NB4 (cell line): ENCODE measurements at regions not wholly inside any gene's neighbourhood (a gene's known extent, or its start where the extent isn't known, plus 50 kb on each side); places are given as distances from the start of the nearest gene placed in this dataset.

Experiments used
- DNase-seq: peaks from one replicate; pipeline ENCODE4 v3.0.0; 2010; ENCODE audit warnings: low read depth
- H3K4me3 ChIP-seq: one replicate; pipeline ENCODE4 v1.5.1; 2011; ENCODE audit warnings: mild to moderate bottlenecking, low read depth, low read length, moderate library complexity
- MYC ChIP-seq: IDR thresholded peaks from 2 replicates; pipeline ENCODE4 v1.6.1; 2011; ENCODE audit warnings: low read depth, low read length
- POLR2A ChIP-seq: IDR thresholded peaks from 2 replicates; pipeline ENCODE4 v1.6.1; 2011; ENCODE audit warnings: mild to moderate bottlenecking; ENCODE audit not compliant: insufficient read length; ENCODE audit errors: extremely low read depth
- TF ChIP-seq, protein P1 (sequence below): IDR thresholded peaks from one replicate; pipeline ENCODE4 v1.5.1; 2012; ENCODE audit warnings: low read depth, low read length
- TF ChIP-seq, protein P2 (sequence below): IDR thresholded peaks from 2 replicates; pipeline ENCODE4 v1.6.1; 2011; ENCODE audit warnings: low read depth, low read length

DNA sequence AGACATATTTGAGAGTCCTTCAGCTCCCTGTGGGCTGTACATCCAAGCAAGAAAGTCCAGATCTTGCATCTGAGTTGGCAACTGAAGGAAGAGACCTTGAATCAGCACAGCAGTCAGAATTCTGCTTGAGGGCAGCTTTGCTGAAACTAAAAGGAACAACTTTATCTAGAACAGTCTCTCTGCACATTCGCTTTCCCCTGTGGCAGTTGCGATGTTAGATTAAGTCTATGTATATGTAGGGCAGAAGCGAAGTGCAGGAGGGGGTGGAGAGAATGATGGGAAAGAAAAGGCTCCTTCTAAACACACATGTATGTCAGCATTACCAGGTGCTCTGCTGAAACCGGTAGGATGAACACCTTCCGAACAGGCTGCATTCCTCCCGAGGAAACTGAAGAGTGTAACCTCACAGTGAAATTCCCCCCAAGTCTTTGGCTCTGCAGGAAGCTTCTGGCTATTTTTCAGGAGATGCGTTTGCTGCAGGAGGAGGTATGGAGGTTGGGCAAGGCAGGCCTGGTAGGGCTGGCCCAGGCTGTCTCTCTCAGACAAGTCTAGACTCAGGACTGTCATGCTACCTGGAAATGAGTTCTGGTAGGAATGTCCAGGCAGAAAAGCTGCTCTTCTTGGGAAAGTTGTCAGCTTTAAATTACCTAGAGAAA is 70.0 kb upstream of the ATL2 start:
- TF ChIP-seq POLR2A (no peak), MYC (no peak)
- no peak for DNase-seq

DNA sequence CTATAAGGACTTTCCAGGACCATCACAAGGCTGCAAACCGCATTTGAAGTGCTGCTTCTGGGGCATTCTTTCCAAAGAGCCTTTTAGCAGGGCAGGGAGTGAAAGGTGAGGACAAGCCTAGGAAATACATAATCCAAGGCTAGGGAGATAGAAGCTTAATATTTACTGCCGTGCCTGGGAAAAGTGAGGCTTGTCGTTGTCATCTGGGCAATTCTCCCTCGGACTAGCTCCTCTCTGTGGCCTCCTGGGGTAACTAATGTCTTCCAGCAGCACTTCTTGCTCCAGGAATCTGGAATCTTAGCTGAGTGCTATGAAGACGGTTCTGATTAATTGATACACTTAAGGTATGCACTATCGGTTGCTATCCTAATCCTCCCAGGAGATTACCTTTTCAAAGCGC is 69.3 kb upstream of the ATL2 start:
- no peak overlapping the region for H3K4me3 ChIP-seq
- no peak for DNase-seq
- TF ChIP-seq POLR2A: no peak
- TF ChIP-seq, protein P1, sequence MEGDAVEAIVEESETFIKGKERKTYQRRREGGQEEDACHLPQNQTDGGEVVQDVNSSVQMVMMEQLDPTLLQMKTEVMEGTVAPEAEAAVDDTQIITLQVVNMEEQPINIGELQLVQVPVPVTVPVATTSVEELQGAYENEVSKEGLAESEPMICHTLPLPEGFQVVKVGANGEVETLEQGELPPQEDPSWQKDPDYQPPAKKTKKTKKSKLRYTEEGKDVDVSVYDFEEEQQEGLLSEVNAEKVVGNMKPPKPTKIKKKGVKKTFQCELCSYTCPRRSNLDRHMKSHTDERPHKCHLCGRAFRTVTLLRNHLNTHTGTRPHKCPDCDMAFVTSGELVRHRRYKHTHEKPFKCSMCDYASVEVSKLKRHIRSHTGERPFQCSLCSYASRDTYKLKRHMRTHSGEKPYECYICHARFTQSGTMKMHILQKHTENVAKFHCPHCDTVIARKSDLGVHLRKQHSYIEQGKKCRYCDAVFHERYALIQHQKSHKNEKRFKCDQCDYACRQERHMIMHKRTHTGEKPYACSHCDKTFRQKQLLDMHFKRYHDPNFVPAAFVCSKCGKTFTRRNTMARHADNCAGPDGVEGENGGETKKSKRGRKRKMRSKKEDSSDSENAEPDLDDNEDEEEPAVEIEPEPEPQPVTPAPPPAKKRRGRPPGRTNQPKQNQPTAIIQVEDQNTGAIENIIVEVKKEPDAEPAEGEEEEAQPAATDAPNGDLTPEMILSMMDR: no peak

More for the DNA sequence above, 70.0 kb upstream of the ATL2 start:
- no peak overlapping the region for H3K4me3 ChIP-seq

DNA sequence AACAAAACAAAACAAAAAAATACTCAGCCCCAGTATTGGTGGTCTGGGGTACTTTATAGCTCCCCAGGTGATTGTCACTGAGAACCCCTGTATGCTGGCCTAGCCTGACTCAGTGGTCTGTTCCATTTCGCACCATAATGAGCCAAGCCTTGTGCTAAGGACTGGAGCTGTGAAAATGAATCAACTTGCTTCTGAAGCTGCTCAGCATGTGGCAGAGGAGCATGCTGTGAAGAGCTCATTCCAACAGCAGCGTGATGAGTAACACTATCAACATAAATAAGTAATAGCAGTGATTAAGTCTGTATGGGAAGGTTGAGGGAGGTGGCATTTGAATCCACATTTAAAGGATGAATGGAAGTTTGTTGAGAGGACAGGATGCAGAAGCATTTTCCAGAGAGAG is 67.2 kb upstream of the ATL2 start:
- H3K4me3 ChIP-seq: no peak overlapping the region
- no peak for DNase-seq
- TF ChIP-seq, protein P2, sequence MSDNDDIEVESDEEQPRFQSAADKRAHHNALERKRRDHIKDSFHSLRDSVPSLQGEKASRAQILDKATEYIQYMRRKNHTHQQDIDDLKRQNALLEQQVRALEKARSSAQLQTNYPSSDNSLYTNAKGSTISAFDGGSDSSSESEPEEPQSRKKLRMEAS: no peak
- TF ChIP-seq POLR2A: no peak

DNA sequence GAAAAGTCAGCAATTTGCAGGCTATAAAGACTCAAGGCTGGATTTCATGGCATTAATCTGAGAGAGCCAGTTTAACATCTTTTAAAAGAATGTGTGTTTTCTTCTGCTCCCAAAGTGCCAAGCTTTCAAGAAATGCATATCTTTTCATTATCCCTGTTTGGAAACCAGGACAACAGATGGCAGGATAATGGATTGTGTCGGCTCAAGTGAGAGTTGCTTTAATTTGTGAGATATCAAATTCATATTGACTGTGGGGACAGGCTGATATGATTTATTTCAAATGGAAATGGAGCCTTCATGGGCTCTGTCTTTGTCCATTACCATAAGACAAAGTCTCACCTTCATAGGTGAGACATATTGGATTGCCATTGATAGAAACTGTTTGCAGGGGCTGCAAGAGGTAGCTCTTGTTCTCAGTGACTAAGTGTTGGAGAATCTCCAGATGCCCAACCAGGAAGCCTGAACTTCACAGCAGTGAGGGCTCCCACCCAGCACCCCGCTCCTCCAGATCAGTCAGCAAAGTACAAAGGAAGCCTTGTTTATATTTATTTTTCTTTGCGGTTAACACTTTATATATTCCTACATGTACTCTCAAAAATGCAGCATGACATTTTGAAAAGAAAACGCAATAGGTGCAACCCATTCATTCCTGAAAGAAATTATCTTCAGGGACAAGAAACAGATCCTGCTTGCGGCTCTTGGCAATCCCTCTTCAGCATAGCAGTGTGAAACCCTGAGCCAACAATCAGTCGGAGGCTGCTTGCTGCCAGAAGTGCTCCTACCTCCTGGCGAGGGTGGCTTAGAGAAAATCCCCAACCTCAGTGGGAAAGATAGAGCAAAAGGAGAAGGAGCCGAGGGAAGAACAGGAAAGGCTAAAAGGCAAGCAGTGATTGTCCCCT is 65.8 kb upstream of the ATL2 start:
- no peak overlapping the region for H3K4me3 ChIP-seq
- DNase-seq: no peak
- TF ChIP-seq, protein P1: no peak
- TF ChIP-seq, protein P2: no peak
- no peak for TF ChIP-seq MYC
- no peak for TF ChIP-seq POLR2A

DNA sequence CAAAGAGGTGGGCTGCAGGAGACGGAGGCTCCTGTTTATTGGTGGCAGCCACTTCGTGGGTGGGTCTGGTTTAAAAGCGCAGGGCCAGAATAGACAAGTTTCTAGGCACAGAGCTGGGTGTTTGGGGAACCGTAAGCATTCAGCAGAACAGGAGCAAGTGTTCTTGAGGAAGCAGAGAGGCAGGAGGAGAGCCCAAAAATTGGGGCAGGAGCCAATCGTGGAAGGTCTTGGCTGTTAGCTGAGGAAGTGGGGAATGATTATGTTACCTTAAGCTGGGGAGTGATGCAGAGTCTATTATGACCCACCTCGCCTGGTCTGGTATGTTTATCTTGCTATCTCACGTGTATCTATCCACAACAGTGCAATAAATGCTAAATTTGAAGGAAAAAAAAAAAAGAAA is 64.3 kb upstream of the ATL2 start:
- H3K4me3 ChIP-seq: no peak overlapping the region
- no peak for DNase-seq
- no peak for TF ChIP-seq POLR2A
- TF ChIP-seq, protein P2: no peak
- TF ChIP-seq MYC: no peak
- TF ChIP-seq, protein P1: no peak

DNA sequence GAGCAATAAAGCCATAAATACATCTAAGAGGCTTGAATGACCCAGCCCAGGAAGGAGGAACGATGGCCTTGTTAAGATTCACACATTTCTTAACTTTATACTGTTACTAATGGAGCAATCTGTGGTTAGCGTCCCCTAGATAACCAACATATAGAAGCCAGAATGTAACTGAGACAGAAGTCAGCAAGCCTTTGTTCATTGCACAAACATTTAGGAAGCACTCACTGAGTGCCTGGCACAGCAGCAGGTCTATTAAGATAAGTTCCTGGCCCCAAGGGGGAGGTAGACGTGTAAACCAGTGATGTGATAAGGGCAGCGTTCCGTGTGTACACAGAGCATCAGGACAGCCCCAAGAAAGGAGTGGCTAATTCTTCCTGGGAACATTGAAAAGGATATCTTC is 63.6 kb upstream of the ATL2 start:
- peak; percentile 54 for DNase-seq
- TF ChIP-seq, protein P2: no peak
- TF ChIP-seq POLR2A: no peak
- no peak for TF ChIP-seq MYC
- TF ChIP-seq, protein P1: no peak
- H3K4me3 ChIP-seq: no peak overlapping the region
